WTC11 (cell line): ENCODE measurements at regions not wholly inside any gene's neighbourhood (a gene's known extent, or its start where the extent isn't known, plus 50 kb on each side); places are given as distances from the start of the nearest gene placed in this dataset.

ENCODE experiments used
- ATAC-seq: fragments of 200-7000 bp; cut with Tn5 transposase; 2 replicates; pipeline ENCODE4 v1.10.0; 2021; ENCODE audit warnings: mild to moderate bottlenecking, moderate library complexity
- CTCF ChIA-PET: fragments of 300-600 bp; sonication (Branson Sonifier 250); formaldehyde crosslinking; loops from one replicate; lab custom pipeline; 2021; ENCODE audit warnings: antibody characterized with exemption; lab: Charles Lee
- POLR2A ChIA-PET: fragments of 350-600 bp; sonication (Branson Sonifier 250); formaldehyde crosslinking; loops from one replicate; lab custom pipeline; 2021; ENCODE audit warnings: antibody characterized with exemption; lab: Charles Lee
- DNase-seq: peaks from one replicate; pipeline ENCODE4 v3.0.0; 2021; ENCODE audit warnings: low spot score
- H3K27ac Mint-ChIP-seq: 2 replicates; pipeline ENCODE4 v1.8.0; 2021; ENCODE audit warnings: mixed read lengths
- H3K27me3 Mint-ChIP-seq: 2 replicates; pipeline ENCODE4 v1.8.0; 2021; ENCODE audit warnings: low read depth, mild to moderate bottlenecking, moderate library complexity, mixed read lengths
- H3K36me3 Mint-ChIP-seq: 2 replicates; pipeline ENCODE4 v1.8.0; 2021; ENCODE audit warnings: mixed read lengths
- H3K4me1 Mint-ChIP-seq: 2 replicates; pipeline ENCODE4 v1.8.0; 2022; ENCODE audit warnings: mixed read lengths
- H3K4me3 Mint-ChIP-seq: 2 replicates; pipeline ENCODE4 v1.8.0; 2021; ENCODE audit warnings: mild to moderate bottlenecking, moderate library complexity, mixed read lengths
- H3K9me3 Mint-ChIP-seq: 2 replicates; pipeline ENCODE4 v1.8.0; 2021; ENCODE audit warnings: mixed read lengths
- ELF4 ChIP-seq: sonication (generic); formaldehyde crosslinking; IDR thresholded peaks from 2 replicates; pipeline ENCODE4 v1.8.1; 2022; ENCODE audit warnings: low read depth, mild to moderate bottlenecking, moderate library complexity, missing genetic modification reagents
- JAZF1 ChIP-seq: fragments of 250-450 bp; sonication (Bioruptor Pico); IDR thresholded peaks from 2 replicates; pipeline ENCODE4 v1.9.0; 2021; ENCODE audit warnings: moderate library complexity, mild to moderate bottlenecking, inconsistent platforms
- NFYB ChIP-seq: sonication (generic); formaldehyde crosslinking; conservative IDR thresholded peaks from 2 replicates; pipeline ENCODE4 v1.8.0; 2022; ENCODE audit warnings: low read depth, missing genetic modification reagents
- SOX15 ChIP-seq: fragments of 250-450 bp; sonication (Bioruptor Pico); IDR thresholded peaks from 2 replicates; pipeline ENCODE4 v1.9.0; 2021; ENCODE audit warnings: mild to moderate bottlenecking
- ZNF232 ChIP-seq: sonication (generic); formaldehyde crosslinking; IDR thresholded peaks from 2 replicates; pipeline ENCODE4 v1.8.0; 2022; ENCODE audit warnings: mild to moderate bottlenecking, missing genetic modification reagents
- ZNF423 ChIP-seq: fragments of 250-450 bp; sonication (Bioruptor Pico); IDR thresholded peaks from 2 replicates; pipeline ENCODE4 v2.1.2; 2022; ENCODE audit warnings: mild to moderate bottlenecking, moderate library complexity
- TF ChIP-seq, protein P1 (sequence below): sonication (generic); formaldehyde crosslinking; IDR thresholded peaks from 2 replicates; pipeline ENCODE4 v1.8.0; 2022; ENCODE audit warnings: mild to moderate bottlenecking, missing genetic modification reagents
- TF ChIP-seq, protein P2 (sequence below): fragments of 250-450 bp; sonication (Bioruptor Pico); IDR thresholded peaks from 2 replicates; pipeline ENCODE4 v2.1.2; 2022; ENCODE audit warnings: mild to moderate bottlenecking, moderate library complexity
- TF ChIP-seq, protein P3 (sequence below): sonication (generic); formaldehyde crosslinking; IDR thresholded peaks from 2 replicates; pipeline ENCODE4 v1.8.0; 2022; ENCODE audit warnings: mild to moderate bottlenecking, missing genetic modification reagents
- TF ChIP-seq, protein P4 (sequence below): fragments of 250-450 bp; sonication (Bioruptor Pico); IDR thresholded peaks from 2 replicates; pipeline ENCODE4 v1.9.0; 2021; ENCODE audit warnings: moderate library complexity, mild to moderate bottlenecking, inconsistent platforms, borderline replicate concordance
- TF ChIP-seq, protein P5 (sequence below): sonication (generic); formaldehyde crosslinking; IDR thresholded peaks from 2 replicates; pipeline ENCODE4 v1.8.0; 2023; ENCODE audit warnings: missing genetic modification reagents, mild to moderate bottlenecking, borderline replicate concordance
- TF ChIP-seq, protein P6 (sequence below): fragments of 250-450 bp; sonication (Bioruptor Pico); conservative IDR thresholded peaks from 2 replicates; pipeline ENCODE4 v1.9.0; 2021; ENCODE audit warnings: mild to moderate bottlenecking
- TF ChIP-seq, protein P7 (sequence below): fragments of 200-600 bp; IDR thresholded peaks from 2 replicates; pipeline ENCODE4 v1.8.0; 2022; ENCODE audit warnings: antibody characterized with exemption

DNA sequence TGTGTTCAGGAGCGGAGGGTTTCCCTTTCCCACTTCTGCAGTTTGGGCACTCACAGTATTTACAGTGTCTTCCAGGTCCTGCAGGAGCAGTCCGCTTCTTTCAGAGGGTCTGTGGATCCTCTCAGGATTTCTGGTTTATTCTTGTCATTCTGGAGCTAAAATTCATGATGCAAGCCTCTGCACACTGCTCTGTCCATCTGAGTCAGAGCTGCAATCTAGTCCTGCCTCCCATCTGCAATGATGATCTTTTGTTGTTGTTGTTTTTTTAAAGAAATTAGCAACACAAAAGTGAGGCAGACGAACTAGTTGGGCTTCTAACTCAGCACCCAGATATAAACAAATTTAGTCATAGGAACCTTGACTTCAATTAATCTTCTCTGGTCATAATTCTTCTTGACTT, 86.5 kb downstream of the DLEU7 start (continued):
- TF ChIP-seq, protein P1, sequence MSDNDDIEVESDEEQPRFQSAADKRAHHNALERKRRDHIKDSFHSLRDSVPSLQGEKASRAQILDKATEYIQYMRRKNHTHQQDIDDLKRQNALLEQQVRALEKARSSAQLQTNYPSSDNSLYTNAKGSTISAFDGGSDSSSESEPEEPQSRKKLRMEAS (CRISPR knock-in tag) = no peak
- TF ChIP-seq, protein P2, sequence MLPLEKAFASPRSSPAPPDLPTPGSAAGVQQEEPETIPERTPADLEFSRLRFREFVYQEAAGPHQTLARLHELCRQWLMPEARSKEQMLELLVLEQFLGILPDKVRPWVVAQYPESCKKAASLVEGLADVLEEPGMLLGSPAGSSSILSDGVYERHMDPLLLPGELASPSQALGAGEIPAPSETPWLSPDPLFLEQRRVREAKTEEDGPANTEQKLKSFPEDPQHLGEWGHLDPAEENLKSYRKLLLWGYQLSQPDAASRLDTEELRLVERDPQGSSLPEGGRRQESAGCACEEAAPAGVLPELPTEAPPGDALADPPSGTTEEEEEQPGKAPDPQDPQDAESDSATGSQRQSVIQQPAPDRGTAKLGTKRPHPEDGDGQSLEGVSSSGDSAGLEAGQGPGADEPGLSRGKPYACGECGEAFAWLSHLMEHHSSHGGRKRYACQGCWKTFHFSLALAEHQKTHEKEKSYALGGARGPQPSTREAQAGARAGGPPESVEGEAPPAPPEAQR (CRISPR knock-in tag) = no peak
- TF ChIP-seq ZNF232 = no peak
- no peak for TF ChIP-seq NFYB

DNA sequence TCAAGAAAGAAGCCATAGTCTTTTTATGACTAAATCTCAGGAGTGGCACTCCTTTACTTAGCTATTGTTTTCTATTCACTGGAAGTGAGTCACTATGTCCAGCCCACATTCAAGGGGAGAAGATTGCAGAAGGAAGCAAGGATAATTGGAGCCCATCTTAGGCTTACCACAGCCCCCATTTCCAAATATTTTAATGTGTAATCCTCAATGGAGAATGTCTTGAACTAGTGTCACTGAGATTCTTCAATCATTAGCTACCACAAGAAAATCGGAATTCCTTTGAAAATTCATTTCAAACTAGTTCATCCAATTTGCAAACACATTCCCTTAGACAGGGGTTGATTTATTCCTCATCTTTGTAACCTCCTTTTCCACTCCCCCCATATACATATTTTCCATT, 84.7 kb downstream of the DLEU7 start:
- peaks cover 18% of the 10 kb centered on the region for H3K4me1 Mint-ChIP-seq
- H3K27ac Mint-ChIP-seq = no peak overlapping the region
- H3K36me3 Mint-ChIP-seq = peaks cover 39% of the 10 kb centered on the region
- DNase-seq = no peak
- no peak for ATAC-seq
- TF ChIP-seq, protein P3, sequence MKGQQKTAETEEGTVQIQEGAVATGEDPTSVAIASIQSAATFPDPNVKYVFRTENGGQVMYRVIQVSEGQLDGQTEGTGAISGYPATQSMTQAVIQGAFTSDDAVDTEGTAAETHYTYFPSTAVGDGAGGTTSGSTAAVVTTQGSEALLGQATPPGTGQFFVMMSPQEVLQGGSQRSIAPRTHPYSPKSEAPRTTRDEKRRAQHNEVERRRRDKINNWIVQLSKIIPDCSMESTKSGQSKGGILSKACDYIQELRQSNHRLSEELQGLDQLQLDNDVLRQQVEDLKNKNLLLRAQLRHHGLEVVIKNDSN (CRISPR knock-in tag) = no peak
- TF ChIP-seq JAZF1 (no peak), ELF4 (CRISPR knock-in tag) (no peak), SOX15 (CRISPR knock-in tag) (no peak), ZNF423 (CRISPR knock-in tag) (no peak)
- TF ChIP-seq, protein P4, sequence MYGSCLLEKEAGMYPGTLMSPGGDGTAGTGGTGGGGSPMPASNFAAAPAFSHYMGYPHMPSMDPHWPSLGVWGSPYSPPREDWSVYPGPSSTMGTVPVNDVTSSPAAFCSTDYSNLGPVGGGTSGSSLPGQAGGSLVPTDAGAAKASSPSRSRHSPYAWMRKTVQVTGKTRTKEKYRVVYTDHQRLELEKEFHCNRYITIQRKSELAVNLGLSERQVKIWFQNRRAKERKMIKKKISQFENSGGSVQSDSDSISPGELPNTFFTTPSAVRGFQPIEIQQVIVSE (CRISPR knock-in tag) = no peak
- TF ChIP-seq, protein P5, sequence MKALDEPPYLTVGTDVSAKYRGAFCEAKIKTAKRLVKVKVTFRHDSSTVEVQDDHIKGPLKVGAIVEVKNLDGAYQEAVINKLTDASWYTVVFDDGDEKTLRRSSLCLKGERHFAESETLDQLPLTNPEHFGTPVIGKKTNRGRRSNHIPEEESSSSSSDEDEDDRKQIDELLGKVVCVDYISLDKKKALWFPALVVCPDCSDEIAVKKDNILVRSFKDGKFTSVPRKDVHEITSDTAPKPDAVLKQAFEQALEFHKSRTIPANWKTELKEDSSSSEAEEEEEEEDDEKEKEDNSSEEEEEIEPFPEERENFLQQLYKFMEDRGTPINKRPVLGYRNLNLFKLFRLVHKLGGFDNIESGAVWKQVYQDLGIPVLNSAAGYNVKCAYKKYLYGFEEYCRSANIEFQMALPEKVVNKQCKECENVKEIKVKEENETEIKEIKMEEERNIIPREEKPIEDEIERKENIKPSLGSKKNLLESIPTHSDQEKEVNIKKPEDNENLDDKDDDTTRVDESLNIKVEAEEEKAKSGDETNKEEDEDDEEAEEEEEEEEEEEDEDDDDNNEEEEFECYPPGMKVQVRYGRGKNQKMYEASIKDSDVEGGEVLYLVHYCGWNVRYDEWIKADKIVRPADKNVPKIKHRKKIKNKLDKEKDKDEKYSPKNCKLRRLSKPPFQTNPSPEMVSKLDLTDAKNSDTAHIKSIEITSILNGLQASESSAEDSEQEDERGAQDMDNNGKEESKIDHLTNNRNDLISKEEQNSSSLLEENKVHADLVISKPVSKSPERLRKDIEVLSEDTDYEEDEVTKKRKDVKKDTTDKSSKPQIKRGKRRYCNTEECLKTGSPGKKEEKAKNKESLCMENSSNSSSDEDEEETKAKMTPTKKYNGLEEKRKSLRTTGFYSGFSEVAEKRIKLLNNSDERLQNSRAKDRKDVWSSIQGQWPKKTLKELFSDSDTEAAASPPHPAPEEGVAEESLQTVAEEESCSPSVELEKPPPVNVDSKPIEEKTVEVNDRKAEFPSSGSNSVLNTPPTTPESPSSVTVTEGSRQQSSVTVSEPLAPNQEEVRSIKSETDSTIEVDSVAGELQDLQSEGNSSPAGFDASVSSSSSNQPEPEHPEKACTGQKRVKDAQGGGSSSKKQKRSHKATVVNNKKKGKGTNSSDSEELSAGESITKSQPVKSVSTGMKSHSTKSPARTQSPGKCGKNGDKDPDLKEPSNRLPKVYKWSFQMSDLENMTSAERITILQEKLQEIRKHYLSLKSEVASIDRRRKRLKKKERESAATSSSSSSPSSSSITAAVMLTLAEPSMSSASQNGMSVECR (CRISPR knock-in tag) = no peak
- TF ChIP-seq, protein P6, sequence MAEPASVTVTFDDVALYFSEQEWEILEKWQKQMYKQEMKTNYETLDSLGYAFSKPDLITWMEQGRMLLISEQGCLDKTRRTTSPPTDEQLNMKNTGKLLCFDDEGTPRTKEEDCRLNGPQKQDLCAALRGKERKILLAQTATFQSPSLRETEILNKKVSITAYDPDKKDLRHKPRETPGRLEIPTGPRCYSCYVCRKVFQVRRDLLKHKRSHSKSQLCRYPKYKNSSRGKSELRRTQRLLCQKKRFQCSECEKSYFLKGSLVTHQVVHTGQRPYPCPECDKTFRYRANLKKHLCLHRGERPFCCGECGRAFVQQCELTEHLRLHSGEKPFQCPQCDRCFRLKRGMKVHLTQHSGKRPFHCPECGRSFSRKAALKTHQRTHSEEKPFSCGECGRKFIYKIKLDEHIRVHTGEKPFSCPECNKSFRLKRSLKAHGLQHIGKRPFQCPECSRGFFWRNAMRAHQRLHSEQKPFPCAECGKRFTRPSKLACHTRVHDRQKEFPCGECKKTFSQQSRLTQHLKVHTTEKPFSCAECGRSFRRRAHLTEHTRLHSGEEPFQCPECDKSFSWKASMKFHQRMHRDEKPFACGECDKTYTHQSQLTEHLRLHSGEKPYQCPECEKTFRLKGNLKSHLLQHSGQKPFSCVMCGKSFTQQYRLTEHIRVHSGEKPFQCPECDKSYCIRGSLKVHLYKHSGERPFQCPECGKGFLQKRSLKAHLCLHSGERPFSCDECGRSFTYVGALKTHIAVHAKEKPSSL = no peak
- TF ChIP-seq, protein P7, sequence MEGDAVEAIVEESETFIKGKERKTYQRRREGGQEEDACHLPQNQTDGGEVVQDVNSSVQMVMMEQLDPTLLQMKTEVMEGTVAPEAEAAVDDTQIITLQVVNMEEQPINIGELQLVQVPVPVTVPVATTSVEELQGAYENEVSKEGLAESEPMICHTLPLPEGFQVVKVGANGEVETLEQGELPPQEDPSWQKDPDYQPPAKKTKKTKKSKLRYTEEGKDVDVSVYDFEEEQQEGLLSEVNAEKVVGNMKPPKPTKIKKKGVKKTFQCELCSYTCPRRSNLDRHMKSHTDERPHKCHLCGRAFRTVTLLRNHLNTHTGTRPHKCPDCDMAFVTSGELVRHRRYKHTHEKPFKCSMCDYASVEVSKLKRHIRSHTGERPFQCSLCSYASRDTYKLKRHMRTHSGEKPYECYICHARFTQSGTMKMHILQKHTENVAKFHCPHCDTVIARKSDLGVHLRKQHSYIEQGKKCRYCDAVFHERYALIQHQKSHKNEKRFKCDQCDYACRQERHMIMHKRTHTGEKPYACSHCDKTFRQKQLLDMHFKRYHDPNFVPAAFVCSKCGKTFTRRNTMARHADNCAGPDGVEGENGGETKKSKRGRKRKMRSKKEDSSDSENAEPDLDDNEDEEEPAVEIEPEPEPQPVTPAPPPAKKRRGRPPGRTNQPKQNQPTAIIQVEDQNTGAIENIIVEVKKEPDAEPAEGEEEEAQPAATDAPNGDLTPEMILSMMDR = no peak
- POLR2A ChIA-PET = no interaction called here
- CTCF ChIA-PET = no interaction called here
- H3K9me3 Mint-ChIP-seq = peaks cover 47% of the 10 kb centered on the region
- H3K27me3 Mint-ChIP-seq = peaks cover 3% of the 10 kb centered on the region; the same call in 1 of the 2 replicates
- no peak overlapping the region for H3K4me3 Mint-ChIP-seq
